ENCODE measurements at regions not wholly inside any gene's neighbourhood (a gene's known extent, or its start where the extent isn't known, plus 50 kb on each side); places are given as distances from the start of the nearest gene placed in this dataset.
A peak's percentile ranks its signal among the peaks of the same experiment; 100 is the strongest.

GRCh38 chr17:77456951-77457548 is 316.3 kb downstream of the SEC14L1 start:
- intact Hi-C loops (cut with DNase I; ENCODE audit: low total_unique reads): no loop called here
- Histone ChIP-seq H3K27me3 (no peaks in the 10 kb centered on the region), H3K36me3 (no peaks in the 10 kb centered on the region), H3K4me1 (peaks cover 40 to 84% (median 60%) of the 10 kb centered on the region in 4 donors), H3K27ac (peak overlapping the region; percentile 72 to 96 (median 92)), H3K9me3 (no peaks in the 10 kb centered on the region), H3K4me3 (peak overlapping the region in 1 of 4 donors; percentile 16)
- 69% methylated on average over 18 of the region's 18 CpGs; no CpG with 5 or more reads in 1 of the 2 donors for WGBS, 2 donors (ENCODE audit: low coverage in 1 of 2)
- in situ Hi-C loops (cut with MboI; ENCODE audit: low pct_ligation_motif_present in 1 of 4, low pct_unique_long_range_greater_than_20kb in 1 of 4, low sequenced_read_pairs in 3 of 4): no loop called here
- no peak for TF ChIP-seq CTCF (IDR thresholded peaks at IDR 0.05)
- no peak for TF ChIP-seq POLR2AphosphoS5 (IDR thresholded peaks at IDR 0.05)
- no peak for TF ChIP-seq POLR2A (IDR thresholded peaks at IDR 0.05)
- no peak for TF ChIP-seq EP300 (IDR thresholded peaks at IDR 0.05; ENCODE audit: low read depth)
- no peak for DNase-seq

DNA sequence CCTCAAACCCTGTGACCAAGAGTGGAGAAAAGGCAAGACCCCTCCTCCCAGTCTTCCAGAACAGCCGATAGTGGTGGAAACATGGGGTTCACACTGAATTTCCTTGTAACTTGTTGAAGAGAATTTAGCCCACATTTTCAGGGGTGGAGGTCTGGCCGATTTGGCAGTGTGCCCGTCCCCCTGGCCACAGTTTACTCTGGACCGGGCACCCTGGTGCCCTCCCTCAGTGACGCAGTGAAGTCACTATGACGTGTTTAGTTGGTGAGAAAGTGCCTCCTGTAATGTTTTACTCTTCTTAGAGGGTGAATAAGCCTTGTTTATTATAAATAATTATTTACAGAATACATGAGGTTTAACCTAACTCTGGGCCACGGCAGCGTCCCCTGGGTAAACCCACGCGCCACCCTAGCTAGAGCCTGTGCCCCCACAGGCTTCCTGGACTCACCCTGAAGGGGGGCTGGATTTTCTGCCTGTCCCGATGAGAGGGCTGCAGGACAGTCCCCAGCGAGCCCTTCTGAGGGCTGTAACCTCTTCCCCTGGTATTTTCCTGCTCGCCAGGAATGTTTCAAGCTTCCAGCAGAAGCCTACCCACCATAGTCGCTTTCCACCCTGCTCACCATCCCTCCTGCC is 316.9 kb downstream of the SEC14L1 start:
- intact Hi-C loops (cut with DNase I; ENCODE audit: low total_unique reads): no loop called here

GRCh38 chr17:77458202-77459017 is 317.6 kb downstream of the SEC14L1 start:
- no peak for DNase-seq
- Histone ChIP-seq H3K4me3 (no peak overlapping the region), H3K27me3 (no peaks in the 10 kb centered on the region), H3K9me3 (no peaks in the 10 kb centered on the region), H3K36me3 (no peaks in the 10 kb centered on the region), H3K4me1 (peaks cover 30 to 84% (median 55%) of the 10 kb centered on the region in 4 donors), H3K27ac (peak overlapping the region; percentile 72 to 96 (median 92))
- WGBS, 2 donors (ENCODE audit: low coverage in 1 of 2): 72 to 75% methylated on average over 9 to 21 of the region's 21 CpGs
- intact Hi-C loops (cut with DNase I; ENCODE audit: low total_unique reads): no loop called here
- in situ Hi-C loops (cut with MboI; ENCODE audit: low pct_ligation_motif_present in 1 of 4, low pct_unique_long_range_greater_than_20kb in 1 of 4, low sequenced_read_pairs in 3 of 4): no loop called here
- TF ChIP-seq POLR2A (IDR thresholded peaks at IDR 0.05) (no peak), CTCF (IDR thresholded peaks at IDR 0.05) (no peak), POLR2AphosphoS5 (IDR thresholded peaks at IDR 0.05) (no peak), EP300 (IDR thresholded peaks at IDR 0.05; ENCODE audit: low read depth) (no peak)

More for the DNA sequence above, 316.9 kb downstream of the SEC14L1 start:
- H3K36me3 ChIP-seq: no peaks in the 10 kb centered on the region
- WGBS, 2 donors (ENCODE audit: low coverage in 1 of 2): 30 to 68% methylated on average over 2 to 13 of the region's 14 CpGs
- no peaks in the 10 kb centered on the region for H3K27me3 ChIP-seq
- in situ Hi-C loops (cut with MboI; ENCODE audit: low pct_ligation_motif_present in 1 of 4, low pct_unique_long_range_greater_than_20kb in 1 of 4, low sequenced_read_pairs in 3 of 4): no loop called here
- DNase-seq: no peak
- H3K9me3 ChIP-seq: no peaks in the 10 kb centered on the region
- H3K4me3 ChIP-seq: peak overlapping the region in 1 of 4 donors; percentile 16
- peaks cover 37 to 84% (median 59%) of the 10 kb centered on the region in 4 donors for H3K4me1 ChIP-seq
- no peak for TF ChIP-seq POLR2AphosphoS5 (IDR thresholded peaks at IDR 0.05)
- TF ChIP-seq CTCF (IDR thresholded peaks at IDR 0.05): no peak
- no peak for TF ChIP-seq EP300 (IDR thresholded peaks at IDR 0.05; ENCODE audit: low read depth)
- TF ChIP-seq POLR2A (IDR thresholded peaks at IDR 0.05): no peak
- peak overlapping the region; percentile 72 to 96 (median 92) for H3K27ac ChIP-seq

Measured in transverse colon (tissue), 4 donors.